Naive B cell (primary cell): ENCODE measurements at regions not wholly inside any gene's neighbourhood (a gene's known extent, or its start where the extent isn't known, plus 50 kb on each side); places are given as distances from the start of the nearest gene placed in this dataset.
"Not testable (repeated sequence)": the region's sequence is repeated elsewhere in the genome, so short reads cannot be mapped to it uniquely, and the experiment has no call there.

Source experiments
- ATAC-seq, 2 donors: fragments of 150-1000 bp; cut with Tn5 transposase; 2 replicates each; pipeline ENCODE4 v1.10.0; 2021; ENCODE audit warnings: low read depth in 2 of 2, mild to moderate bottlenecking in 2 of 2, moderate library complexity in 2 of 2
- DNase-seq: peaks from one replicate; pipeline ENCODE4 v3.0.0; 2022
- H3K27ac Mint-ChIP-seq, 6 donors: one replicate each; pipeline ENCODE4 v1.8.0; 2020 to 2022; ENCODE audit warnings: mild to moderate bottlenecking in 6 of 6, mixed read lengths in 6 of 6, moderate library complexity in 5 of 6, inconsistent platforms in 2 of 6
- H3K27me3 Mint-ChIP-seq, 3 donors: one replicate each; pipeline ENCODE4 v1.8.0; 2021 to 2022; ENCODE audit warnings: mixed read lengths in 3 of 3, mild to moderate bottlenecking in 1 of 3
- H3K36me3 Mint-ChIP-seq, 2 donors: one replicate each; pipeline ENCODE4 v1.8.0; 2020 to 2022; ENCODE audit warnings: mixed read lengths in 2 of 2, inconsistent platforms in 1 of 2, mild to moderate bottlenecking in 1 of 2
- H3K4me1 Mint-ChIP-seq, 3 donors: one replicate each; pipeline ENCODE4 v1.8.0; 2020 to 2022; ENCODE audit warnings: mixed read lengths in 3 of 3, inconsistent platforms in 1 of 3, mild to moderate bottlenecking in 1 of 3, moderate library complexity in 1 of 3
- H3K4me3 Mint-ChIP-seq, 8 donors: one replicate each; pipeline ENCODE4 v1.8.0; 2020 to 2022; ENCODE audit warnings: mild to moderate bottlenecking in 8 of 8, mixed read lengths in 8 of 8, moderate library complexity in 8 of 8, inconsistent platforms in 2 of 8
- H3K9me3 Mint-ChIP-seq, 7 donors: one replicate each; pipeline ENCODE4 v1.8.0; 2020 to 2022; ENCODE audit warnings: mixed read lengths in 7 of 7, mild to moderate bottlenecking in 5 of 7, inconsistent platforms in 2 of 7, moderate library complexity in 1 of 7

- H3K9me3 Mint-ChIP-seq = peaks cover 0 to under 1% (median 0%) of the 10 kb centered on the region in 7 donors
- DNase-seq (no peak), ATAC-seq (no peak)
- H3K4me1 Mint-ChIP-seq = peaks cover 9 to 17% (median 15%) of the 10 kb centered on the region in 3 donors
- no peak overlapping the region for H3K4me3 Mint-ChIP-seq
- no peak overlapping the region for H3K27ac Mint-ChIP-seq
- peaks cover 0 to 5% of the 10 kb centered on the region in 2 donors for H3K36me3 Mint-ChIP-seq
- H3K27me3 Mint-ChIP-seq = peaks cover 43 to 63% (median 52%) of the 10 kb centered on the region in 3 donors
Observed at GRCh38 chr3:66552846-66553245, 52.0 kb upstream of the LRIG1 start.

DNA sequence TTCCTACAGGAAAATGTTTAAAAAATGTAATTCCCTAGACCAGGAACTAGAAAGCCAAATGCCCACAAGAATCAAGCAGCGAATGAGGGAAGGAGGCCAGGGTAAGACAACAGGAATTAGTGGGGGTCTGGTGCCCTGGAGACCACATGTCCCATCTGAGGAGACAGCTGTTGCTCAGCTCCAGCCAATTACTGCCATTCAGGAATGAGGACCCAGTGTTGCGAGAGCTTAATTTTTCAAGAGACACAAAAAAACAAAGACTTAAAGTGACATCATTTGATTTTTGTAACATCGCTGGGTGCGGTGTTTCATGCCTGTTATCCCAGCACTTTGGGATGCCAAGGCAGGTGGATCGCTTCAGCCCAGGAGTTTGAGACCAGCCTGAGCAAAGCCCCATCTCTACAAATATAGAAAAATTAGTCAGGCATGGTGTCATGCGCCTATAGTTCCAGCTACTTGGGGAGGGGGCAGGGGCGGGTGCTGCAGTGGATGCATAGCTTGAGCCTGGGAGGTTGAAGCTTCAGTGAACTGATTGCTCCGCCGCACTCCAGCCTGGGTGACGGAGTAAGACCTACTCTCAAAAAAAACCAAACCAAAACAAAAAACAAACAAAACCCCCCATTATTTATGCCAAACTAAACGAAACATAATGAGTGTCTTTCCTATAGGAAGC, 52.8 kb upstream of the LRIG1 start:
- peaks cover 9 to 17% (median 15%) of the 10 kb centered on the region in 3 donors for H3K4me1 Mint-ChIP-seq
- peak overlapping the region in 1 of 8 donors; percentile 5 for H3K4me3 Mint-ChIP-seq
- peaks cover 0 to 5% of the 10 kb centered on the region in 2 donors for H3K36me3 Mint-ChIP-seq
- H3K9me3 Mint-ChIP-seq = peaks cover 0 to 8% (median 0%) of the 10 kb centered on the region in 7 donors
- H3K27me3 Mint-ChIP-seq = peaks cover 49 to 63% (median 55%) of the 10 kb centered on the region in 3 donors
- DNase-seq (no peak), ATAC-seq (no peak)
- no peak overlapping the region for H3K27ac Mint-ChIP-seq

DNA sequence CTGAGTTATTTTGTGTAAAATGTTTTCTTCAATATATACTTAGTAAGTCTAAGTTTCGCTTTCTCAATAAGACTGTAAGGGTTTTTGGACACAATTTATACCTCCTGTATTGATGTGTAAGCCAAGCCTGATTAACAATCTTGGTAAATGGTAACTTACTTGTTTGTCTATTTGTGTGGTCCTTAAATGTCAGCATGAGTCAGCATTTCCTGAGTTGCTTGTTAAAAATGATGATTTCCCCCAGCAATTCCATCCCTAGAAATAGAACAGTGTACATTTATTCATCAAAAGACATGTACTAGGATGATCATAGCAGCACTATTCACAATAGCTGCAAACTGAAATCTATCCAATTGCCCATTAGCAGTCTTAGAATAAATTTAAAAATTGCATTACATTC, 53.4 kb upstream of the LRIG1 start:
- Mint-ChIP-seq H3K27me3 (peaks cover 50 to 63% (median 59%) of the 10 kb centered on the region in 3 donors), H3K36me3 (peaks cover 0 to 5% of the 10 kb centered on the region in 2 donors), H3K27ac (no peak overlapping the region), H3K4me3 (no peak overlapping the region), H3K4me1 (peaks cover 9 to 17% (median 15%) of the 10 kb centered on the region in 3 donors), H3K9me3 (peaks cover 0 to 14% (median 3%) of the 10 kb centered on the region in 7 donors)
- DNase-seq (no peak), ATAC-seq (no peak)

DNA sequence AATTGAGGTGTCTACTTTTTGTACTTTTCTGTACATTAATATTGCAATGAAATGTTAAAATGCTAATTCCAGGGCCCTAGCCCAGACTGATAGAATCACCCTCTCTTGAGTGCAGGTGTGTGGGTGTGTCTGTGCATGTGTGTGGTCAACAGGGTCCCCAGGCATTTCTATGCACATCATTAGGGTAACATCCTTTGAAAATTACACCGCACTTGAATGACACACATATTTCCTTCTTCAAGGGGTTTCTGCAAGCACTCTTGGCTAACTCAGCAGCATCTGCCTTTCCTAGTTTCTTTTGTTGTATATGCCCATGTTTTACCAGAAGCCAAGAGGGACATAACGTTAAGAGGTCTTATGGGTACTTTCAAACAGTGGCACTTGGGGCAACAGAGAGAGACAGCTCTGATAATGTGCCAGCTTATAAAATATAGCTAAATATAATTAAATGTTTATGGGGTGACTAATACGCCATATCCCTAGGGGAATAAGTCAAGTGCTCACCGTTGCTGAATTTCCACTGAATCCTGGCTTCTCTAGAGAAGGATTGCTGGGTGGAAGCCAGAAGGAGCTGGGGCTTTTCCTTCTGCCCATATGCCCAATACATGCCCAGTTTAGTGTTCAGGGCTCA, 54.5 kb upstream of the LRIG1 start:
- no peak overlapping the region for H3K27ac Mint-ChIP-seq
- no peak overlapping the region for H3K4me3 Mint-ChIP-seq
- H3K4me1 Mint-ChIP-seq = peaks cover 9 to 17% (median 15%) of the 10 kb centered on the region in 3 donors
- peaks cover 6 to 8% of the 10 kb centered on the region in 2 donors for H3K36me3 Mint-ChIP-seq
- no peak for DNase-seq
- no peak for ATAC-seq
- H3K27me3 Mint-ChIP-seq = peaks cover 45 to 64% (median 58%) of the 10 kb centered on the region in 3 donors
- peaks cover 2 to 25% (median 9%) of the 10 kb centered on the region in 7 donors for H3K9me3 Mint-ChIP-seq

DNA sequence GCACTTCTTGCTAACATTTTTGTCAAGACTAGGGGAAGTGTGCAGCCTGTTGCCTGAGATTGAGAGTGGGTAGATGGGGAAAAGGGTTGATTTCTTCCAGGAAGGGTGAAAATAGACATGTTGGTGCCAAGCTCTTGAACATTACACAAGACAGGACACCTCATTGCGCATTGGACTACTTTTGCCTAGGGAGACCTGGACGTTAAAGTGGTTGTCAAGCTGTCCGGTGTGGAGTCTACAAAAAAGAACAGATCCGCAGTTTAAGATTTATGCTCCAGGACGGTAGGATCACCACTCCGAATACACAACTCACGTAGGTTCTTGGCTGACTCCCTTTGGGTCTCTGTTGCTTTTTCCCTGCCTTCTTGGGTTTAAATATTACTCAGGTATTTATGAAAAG, 56.3 kb upstream of the LRIG1 start:
- no peak overlapping the region for H3K4me3 Mint-ChIP-seq
- H3K27me3 Mint-ChIP-seq = peaks cover 40 to 56% (median 53%) of the 10 kb centered on the region in 3 donors
- DNase-seq = no peak
- peaks cover 8 to 13% of the 10 kb centered on the region in 2 donors for H3K36me3 Mint-ChIP-seq
- no peak overlapping the region for H3K27ac Mint-ChIP-seq
- peaks cover 5 to 32% (median 14%) of the 10 kb centered on the region in 7 donors for H3K9me3 Mint-ChIP-seq
- H3K4me1 Mint-ChIP-seq = peaks cover 9 to 17% (median 15%) of the 10 kb centered on the region in 3 donors
- ATAC-seq = no peak

- H3K4me3 Mint-ChIP-seq, ATAC-seq, H3K4me1 Mint-ChIP-seq, H3K27ac Mint-ChIP-seq, DNase-seq: not testable (repeated sequence)
- Mint-ChIP-seq H3K9me3 (peaks cover 5 to 36% (median 14%) of the 10 kb centered on the region in 7 donors), H3K27me3 (peaks cover 31 to 38% (median 37%) of the 10 kb centered on the region in 3 donors), H3K36me3 (peaks cover 8 to 13% of the 10 kb centered on the region in 2 donors)
Observed at GRCh38 chr3:66559924-66560323, 59.1 kb upstream of the LRIG1 start.

- Mint-ChIP-seq H3K9me3 (peaks cover 5 to 36% (median 14%) of the 10 kb centered on the region in 7 donors), H3K4me3 (no peak overlapping the region), H3K4me1 (no peaks in the 10 kb centered on the region), H3K27ac (no peak overlapping the region), H3K36me3 (peaks cover 8 to 13% of the 10 kb centered on the region in 2 donors), H3K27me3 (peaks cover 25 to 43% (median 42%) of the 10 kb centered on the region in 3 donors)
- ATAC-seq (no peak), DNase-seq (no peak)
Observed at GRCh38 chr3:66561367-66561766, 60.5 kb upstream of the LRIG1 start.

- Mint-ChIP-seq H3K27ac (no peak overlapping the region), H3K4me3 (no peak overlapping the region), H3K36me3 (peaks cover 5 to 13% of the 10 kb centered on the region in 2 donors), H3K27me3 (peaks cover 24 to 47% (median 32%) of the 10 kb centered on the region in 3 donors), H3K9me3 (peaks cover 6 to 30% (median 9%) of the 10 kb centered on the region in 7 donors), H3K4me1 (no peaks in the 10 kb centered on the region)
- DNase-seq (no peak), ATAC-seq (no peak)
Observed at GRCh38 chr3:66565301-66565700, 64.5 kb upstream of the LRIG1 start.

DNA sequence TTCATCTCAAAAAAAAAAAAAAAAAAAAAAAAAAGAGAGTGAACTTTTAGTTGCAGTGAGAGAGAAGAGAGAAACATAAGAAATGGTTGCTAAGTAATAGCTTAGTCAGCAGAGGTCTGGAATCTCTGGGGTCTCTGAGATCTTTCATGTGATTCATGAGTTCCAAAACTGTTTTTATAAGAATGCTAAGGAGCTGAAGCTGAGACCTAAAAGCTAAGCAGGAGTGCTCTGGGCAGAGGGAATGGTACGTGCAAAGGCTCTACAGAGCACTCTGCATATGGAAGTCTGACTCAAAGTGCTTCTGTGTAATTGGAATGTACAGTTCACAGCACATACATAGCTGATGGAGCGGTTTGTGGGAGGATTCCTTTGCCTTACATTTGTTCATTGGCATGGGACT, 66.3 kb upstream of the LRIG1 start:
- H3K27ac Mint-ChIP-seq = no peak overlapping the region
- ATAC-seq (no peak), DNase-seq (no peak)
- no peaks in the 10 kb centered on the region for H3K4me1 Mint-ChIP-seq
- no peak overlapping the region for H3K4me3 Mint-ChIP-seq
- H3K36me3 Mint-ChIP-seq = peaks cover 0 to 7% of the 10 kb centered on the region in 2 donors
- H3K9me3 Mint-ChIP-seq = peaks cover 2 to 24% (median 8%) of the 10 kb centered on the region in 7 donors
- H3K27me3 Mint-ChIP-seq = peaks cover 38 to 55% (median 40%) of the 10 kb centered on the region in 3 donors

DNA sequence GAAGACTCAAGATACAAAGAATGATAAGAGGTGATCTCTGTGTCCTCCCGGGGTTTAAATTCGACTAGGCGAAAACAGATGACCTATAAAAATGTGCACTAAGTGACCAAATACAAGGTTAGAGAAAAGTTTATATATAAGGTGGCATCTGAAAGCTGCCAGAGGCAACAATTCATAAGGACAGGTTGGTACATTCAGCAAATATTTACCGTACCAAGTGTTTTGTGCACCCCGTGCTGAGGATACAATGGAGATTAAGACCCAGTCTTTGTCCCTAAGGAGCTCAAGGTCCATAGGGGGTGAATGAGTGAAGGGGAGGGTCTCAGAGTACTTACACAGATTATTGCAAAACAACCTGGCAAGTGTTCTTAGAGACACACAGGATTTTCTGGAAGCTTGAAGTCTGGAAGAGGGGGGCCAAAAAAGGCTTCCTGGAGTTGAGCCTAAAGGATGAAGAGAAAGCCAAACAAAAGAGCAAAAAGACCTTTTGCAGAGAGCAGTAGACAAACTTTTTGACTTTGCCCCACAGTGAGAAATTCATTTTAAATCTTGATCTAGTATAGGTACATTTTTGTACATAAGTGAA, 71.4 kb upstream of the LRIG1 start:
- Mint-ChIP-seq H3K9me3 (peaks cover 4 to 19% (median 8%) of the 10 kb centered on the region in 7 donors), H3K4me1 (peaks cover 0 to 5% (median 3%) of the 10 kb centered on the region in 3 donors), H3K4me3 (no peak overlapping the region), H3K36me3 (peaks cover 0 to 14% of the 10 kb centered on the region in 2 donors), H3K27ac (peak overlapping the region in 1 of 6 donors; percentile 26), H3K27me3 (peaks cover 63 to 68% (median 67%) of the 10 kb centered on the region in 3 donors)
- DNase-seq (no peak), ATAC-seq (no peak)

DNA sequence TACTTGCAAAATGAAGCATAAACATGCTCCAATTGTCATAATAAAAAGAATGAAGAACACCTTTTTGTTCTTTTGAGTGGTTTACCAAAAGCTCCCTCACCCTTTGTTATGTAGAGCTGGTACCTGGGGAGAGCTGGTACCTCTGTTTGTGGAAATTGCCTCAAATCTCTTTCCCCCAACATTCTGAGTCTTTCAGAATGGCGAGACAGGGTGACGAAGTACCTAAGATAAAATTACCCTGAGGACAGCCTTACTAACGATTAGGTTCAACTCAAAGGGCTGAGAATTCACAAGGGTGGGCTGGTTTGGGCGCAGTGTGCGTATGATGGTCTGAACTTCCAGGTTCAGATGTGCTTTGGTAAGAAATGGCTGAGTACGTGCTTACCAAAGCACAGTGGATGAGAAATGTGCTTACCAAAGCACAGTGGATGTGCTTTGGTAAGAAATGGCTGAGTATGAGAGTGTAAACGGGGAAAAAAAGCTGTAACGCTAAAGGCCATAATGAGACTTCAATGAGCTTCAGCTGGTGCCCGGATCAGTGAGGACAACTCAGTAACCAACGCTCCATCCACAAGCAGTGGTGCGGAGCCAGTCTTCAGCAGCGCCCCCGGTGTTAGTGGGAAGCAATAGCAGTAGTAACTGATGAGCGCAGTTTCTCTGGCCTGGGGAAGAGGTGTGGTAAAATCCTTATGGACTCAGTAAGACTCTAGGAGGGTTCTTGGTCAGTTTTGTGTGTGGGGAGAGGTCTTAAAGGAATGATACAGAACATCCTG, 72.3 kb upstream of the LRIG1 start:
- Mint-ChIP-seq H3K9me3 (peaks cover 3 to 21% (median 9%) of the 10 kb centered on the region in 7 donors), H3K27me3 (peaks cover 68 to 74% (median 70%) of the 10 kb centered on the region in 3 donors), H3K27ac (no peak overlapping the region), H3K4me3 (no peak overlapping the region), H3K4me1 (peaks cover 0 to 5% (median 3%) of the 10 kb centered on the region in 3 donors), H3K36me3 (peaks cover 0 to 13% of the 10 kb centered on the region in 2 donors)
- no peak for ATAC-seq
- no peak for DNase-seq

- H3K27ac Mint-ChIP-seq = no peak overlapping the region
- peaks cover 7 to 21% (median 12%) of the 10 kb centered on the region in 7 donors for H3K9me3 Mint-ChIP-seq
- no peak for ATAC-seq
- H3K36me3 Mint-ChIP-seq = peaks cover 9 to 18% of the 10 kb centered on the region in 2 donors
- peaks cover 68 to 78% (median 73%) of the 10 kb centered on the region in 3 donors for H3K27me3 Mint-ChIP-seq
- H3K4me1 Mint-ChIP-seq = peaks cover 0 to 5% (median 3%) of the 10 kb centered on the region in 3 donors
- H3K4me3 Mint-ChIP-seq = no peak overlapping the region
- no peak for DNase-seq
Observed at GRCh38 chr3:66574091-66574490, 73.3 kb upstream of the LRIG1 start.
